Stimulated activated CD8-positive, alpha-beta memory T cell treated with anti-CD3 and anti-CD28 coated beads, Interleukin-15, amount 100 ng/mL, for 1 hour (primary cell): ENCODE measurements at regions not wholly inside any gene's neighbourhood (a gene's known extent, or its start where the extent isn't known, plus 50 kb on each side); places are given as distances from the start of the nearest gene placed in this dataset.
"Not testable (repeated sequence)": the region's sequence is repeated elsewhere in the genome, so short reads cannot be mapped to it uniquely, and the experiment has no call there.

ENCODE experiments used
- DNase-seq: peaks from one replicate; pipeline ENCODE4 v3.0.0-alpha.2; 2020; ENCODE audit warnings: low read depth

GRCh38 chr7:106713452-106713851 lies 52.5 kb upstream of the CCDC71L start:
- DNase-seq = not testable (repeated sequence)

DNA sequence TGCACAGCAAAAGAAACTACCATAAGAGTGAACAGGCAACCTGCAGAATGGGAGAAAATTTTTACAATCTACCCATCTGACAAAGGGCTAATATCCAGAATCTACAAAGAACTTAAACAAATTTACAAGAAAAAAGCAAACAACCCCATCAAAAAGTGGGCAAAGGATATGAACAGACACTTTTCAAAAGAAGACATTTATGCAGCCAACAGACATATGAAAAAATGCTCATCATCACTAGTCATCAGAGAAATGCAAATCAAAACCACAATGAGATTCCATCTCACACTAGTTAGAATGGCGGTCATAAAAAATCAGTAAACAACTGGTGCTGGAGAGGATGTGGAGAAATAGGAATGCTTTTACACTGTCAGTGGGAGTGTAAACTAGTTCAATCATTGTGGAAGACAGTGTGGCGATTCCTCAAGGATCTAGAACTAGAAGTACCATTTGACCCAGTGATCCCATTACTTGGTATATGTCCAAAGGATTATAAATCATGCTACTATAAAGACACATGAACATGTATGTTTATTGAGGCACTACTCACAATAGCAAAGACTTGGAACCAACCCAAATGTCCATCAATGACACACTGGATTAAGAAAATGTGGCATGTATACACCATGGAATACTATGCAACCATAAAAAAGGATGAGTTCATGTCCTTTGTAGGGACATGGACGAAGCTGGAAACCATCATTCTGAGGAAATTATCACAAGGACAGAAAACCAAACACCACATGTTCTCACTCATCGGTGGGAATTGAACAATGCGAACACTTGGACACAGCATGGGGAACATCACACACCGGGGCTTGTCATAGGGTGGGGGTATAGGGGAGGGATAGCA lies 53.9 kb upstream of the CCDC71L start:
- not testable (repeated sequence) for DNase-seq

GRCh38 chr7:106715730-106716129 lies 54.8 kb upstream of the CCDC71L start:
- DNase-seq = no peak

DNA sequence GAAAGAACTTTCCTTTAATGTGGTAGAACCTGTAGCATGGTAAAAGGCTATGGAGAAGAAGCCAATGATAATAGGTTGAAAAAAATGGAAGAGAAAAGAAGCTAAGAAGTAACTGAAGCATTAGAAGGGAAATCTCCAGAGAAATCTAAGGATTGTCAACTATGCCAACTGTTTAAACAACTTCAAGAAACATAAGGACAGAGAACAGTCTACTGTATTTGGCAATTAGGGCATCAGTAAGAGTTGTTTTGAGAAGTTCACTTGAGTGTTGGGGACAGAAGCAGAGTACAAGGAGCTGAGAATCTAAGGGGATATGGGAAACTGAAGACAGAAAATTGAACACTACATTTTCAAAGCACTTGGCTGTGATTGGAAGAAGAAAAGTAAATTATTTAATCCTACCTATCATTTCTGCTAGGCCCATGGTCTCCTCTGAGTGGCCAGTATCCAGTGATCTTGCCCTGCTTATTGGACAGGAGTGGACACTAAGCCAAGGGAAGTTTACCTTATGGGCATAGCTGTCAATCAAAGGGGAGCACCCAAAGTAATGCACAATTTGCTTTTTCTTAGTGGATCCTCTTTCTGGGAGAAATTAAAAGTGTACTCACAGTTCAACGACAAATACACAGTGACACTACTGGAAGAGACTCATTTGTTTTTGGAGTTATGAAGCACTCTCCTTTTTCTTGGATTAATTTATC lies 56.4 kb upstream of the CCDC71L start:
- DNase-seq = no peak

DNA sequence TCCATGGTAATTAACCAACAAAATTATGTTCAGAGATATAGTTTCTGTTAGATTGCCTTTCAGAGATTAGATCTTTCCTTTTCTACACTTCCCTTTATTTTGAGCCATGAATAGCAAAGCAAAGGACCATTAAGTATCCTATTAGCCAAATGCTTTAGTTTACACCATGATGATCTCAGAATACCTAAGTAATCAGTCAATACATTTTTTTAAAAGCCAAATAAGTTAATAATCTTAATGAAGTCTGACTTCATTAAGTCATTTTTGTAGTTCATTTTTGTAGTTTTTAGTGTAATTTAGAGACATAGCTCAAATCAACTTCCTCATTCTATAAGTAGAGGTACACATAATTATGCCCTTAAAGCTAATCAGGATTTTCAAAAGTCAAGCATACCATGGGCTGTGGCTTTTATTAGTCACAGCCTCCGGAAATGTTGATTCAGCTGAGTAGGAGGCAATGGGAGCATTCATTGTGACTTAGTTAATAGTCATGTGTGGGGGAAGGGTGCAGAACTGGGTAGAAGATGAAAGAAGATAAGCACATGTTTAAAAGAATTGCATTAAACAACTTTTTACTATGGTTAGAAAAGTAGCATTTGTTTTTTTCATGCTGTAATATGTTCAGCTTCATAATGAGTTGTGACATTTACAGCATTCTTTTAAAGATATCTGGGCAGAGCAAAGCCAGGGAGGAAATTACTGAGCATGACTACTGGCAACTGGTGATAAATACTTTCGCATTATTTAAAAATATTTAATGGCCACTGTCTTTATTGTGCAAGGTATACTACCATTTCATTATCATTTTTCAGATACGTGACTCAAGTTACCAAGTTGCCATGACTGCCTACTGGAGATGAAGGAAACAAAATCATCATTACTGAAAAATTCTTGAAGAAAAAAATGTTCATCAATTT lies 57.3 kb upstream of the CCDC71L start:
- peak; percentile 56 for DNase-seq

DNA sequence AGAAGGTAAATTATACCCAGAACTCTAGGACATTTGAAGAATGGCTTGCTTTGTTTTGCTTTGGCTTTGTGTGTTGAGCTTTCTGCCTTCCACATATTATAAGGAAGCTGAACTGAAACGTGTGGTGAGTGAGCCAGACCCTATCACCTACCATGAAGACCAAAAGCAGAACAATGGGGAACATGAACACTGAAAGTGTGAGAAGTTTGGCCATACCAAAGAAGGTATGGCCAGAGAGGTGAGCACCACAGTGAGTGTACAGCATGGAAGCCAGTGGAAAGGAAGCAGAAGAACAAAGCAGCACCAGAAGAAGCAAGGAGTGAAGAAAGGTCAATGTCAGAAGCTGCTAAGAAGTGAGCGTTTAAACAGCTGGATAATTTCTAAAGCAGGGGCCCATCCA lies 59.7 kb upstream of the CCDC71L start:
- DNase-seq = no peak

DNA sequence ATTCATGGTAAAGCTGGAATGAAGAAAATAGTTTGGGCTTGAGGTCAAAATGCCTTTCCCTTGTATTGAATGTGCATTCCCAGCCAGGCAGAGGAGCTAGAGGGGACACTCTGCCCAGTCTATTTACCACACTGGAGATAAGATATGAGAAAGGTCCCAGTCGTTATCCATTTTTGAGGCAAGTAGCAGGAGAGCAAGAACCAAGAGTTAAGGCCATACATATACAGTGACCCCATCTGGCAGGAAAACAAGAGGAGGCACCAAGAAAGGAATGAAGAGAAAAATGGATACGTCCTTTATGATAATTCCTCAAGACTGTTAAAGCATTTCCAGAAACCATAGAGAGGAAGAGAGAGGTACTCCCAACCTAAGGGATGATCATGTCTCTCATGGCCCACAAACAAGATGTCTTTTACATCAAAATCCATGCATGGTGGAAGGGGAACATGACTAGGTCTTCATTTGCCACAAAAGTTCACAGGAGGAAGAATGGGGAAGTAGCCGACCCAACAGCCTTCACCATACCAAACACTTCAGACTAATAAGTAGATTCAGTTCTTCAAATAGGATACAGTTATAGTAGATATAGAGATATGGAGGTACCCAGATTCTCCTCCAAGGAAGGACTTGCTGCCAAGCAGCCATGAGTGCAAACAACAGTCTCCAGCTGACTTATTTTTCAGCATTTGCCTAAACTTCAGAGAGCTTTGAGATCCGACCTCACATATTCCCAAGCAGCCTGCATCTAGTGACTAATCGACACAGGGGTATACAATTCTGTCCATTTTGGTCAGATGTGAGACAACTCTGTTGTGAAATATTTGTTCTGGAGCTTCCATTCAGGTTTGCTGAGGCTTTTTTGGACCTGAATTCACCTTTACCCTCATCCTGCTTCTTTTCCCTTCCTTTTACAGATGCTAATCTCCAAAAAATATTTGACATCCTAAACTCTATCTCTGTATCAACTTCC lies 61.1 kb upstream of the CCDC71L start:
- no peak for DNase-seq

GRCh38 chr7:106723398-106723797 lies 62.4 kb upstream of the CCDC71L start:
- no peak for DNase-seq

DNA sequence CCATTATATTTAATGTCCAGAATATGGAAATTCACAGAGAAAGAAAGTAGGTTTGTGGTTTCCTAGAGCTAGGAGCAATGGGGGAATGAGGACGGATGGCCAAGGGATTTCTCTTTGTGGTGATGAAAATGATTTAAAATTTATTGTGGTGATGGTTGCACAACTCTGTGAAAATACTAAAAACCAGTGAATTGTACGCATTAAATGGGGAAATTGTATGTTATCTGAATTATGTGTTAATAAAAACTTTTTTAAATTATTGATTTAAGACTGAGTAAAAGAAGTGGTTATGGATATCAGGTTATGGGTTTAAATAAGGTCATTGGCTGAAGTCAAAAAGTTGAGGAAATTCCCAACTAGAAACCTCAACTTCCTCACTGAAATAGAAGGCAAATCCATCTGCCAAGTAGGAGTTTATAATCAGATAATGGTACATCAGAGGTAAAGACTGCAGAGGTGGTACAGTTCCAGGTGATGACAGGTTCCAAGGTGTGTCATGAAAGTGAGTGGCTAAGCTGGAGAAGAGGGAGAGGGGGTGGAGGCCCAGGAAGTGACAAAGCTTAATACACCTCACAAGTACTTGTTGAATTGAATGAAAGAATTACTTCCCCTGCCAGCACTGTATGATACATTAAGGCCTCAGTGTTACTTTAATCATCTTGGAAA lies 68.9 kb upstream of the CCDC71L start:
- DNase-seq = no peak

- no peak for DNase-seq
Observed at GRCh38 chr7:106731187-106731586, 70.2 kb upstream of the CCDC71L start.

DNA sequence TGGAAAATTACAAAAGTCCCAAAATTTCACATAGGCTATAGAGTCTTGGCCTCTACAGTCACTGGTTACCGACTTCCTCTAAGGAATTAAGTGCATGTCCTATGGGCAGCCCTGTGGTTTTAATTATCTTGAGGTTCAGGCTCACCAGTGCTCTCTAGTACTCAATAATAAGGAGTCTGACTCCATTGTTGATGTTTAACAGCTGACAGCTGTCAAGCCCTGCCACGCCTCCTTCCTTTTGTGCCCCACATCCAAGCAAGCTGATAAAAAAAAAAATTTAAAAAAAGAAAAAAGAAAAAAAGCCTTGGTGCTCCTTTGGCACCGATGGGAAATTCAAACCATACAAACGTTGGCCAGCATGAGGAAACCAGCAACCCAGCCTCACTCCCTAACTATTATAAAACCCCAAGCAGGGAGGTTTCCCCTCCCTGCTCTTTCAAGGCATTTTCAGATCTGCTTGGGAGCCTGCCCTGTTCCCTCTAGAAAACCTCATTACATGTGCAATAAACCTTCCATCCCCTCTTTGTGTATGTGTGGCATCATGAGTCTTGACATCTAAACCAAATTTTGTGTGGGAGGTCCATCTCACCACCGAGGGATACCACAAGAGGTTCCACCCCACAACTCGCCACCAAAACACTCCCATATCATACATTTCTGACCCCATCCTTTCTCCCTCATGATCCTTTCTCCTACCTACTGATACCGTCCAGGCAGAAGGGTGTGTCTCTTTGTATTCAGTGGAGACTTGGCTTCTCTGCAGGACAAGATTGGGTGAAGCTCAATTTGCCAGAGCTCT lies 70.9 kb upstream of the CCDC71L start:
- DNase-seq = no peak

GRCh38 chr7:106735637-106736036 lies 74.7 kb upstream of the CCDC71L start:
- no peak for DNase-seq

DNA sequence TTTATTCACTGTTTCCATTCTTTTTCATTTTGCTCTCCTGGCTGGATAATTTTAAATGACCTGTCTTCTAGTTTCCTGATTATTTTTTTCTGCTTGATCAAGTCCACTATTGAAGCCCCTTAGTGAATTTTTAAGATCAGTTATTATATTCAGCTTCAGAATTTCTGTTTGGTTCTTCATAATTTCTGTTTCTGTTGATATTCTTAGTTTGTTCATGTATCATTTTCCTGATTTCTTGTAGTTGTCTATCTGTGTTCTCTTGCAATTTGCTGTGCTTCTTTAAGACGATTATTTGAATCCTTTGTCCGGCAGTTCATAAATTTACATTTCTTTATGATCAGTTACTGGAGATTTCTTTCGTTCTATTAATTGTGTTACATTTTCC lies 75.2 kb upstream of the CCDC71L start:
- no peak for DNase-seq

DNA sequence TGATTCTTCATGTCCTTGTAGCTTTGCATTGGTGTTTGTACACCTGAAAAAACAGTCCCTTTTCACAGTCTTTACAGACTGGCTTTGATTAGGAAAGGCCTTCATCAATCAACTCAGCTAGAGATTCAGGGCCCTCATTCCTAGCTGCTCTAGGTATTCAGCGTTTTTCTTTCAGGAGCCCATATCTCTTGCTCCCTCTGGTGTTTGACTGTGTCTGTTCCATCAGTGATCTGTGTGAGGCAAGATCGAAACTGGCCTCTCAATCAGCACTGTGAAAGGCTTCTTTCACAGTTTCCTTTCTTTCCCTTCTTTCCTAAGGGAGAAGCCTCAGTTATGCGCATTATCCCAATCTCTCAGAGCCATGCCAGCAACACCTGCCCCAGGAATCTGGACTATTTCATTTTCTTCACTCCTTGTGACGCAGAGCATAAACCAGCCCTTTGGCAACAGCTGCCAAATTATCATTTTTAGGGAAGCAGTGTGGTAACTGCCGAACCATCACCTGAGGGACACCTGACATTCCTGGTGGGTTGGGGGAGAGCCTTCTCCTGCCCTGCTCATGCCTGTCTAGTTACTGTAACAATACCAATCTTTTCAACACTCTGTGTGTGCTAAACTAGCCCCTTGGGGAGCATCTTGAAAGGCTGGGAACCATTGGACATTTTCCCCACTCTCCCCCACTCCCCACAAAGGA lies 75.7 kb upstream of the CCDC71L start:
- no peak for DNase-seq

DNA sequence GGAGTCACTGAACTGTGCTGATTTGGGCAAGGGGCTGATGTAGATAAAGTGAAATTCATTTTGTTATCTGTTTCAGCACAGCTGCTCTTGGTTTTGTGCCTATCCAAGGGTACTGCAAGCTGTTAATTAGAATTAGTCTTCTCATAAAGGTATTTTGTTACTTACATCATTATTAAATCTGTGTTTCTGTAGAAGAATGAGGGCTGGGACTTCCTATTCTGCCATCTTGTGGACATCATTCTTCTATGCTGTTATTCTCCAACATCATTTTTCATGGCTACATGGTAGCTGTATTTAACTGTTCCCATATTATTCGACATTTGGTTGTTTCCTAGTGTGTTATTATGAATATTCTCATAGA lies 76.2 kb upstream of the CCDC71L start:
- DNase-seq = no peak

DNA sequence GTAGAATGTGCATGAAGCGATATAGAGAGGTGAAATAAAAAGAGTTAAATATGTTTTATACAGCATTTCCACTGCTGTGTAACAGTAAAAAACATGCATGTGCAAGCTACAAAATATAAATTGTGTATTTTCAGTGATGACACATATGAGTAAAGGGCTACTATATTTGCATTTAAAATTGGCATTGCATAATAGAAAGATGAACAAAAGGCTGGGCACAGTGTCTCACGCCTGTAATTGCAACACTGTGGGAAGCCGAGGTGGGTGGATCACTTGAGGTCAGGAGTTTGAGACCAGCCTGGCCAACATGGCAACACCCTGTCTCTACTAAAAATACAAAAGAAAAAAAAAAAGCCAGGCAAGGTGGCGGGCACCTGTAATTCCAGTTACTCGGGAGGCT lies 79.8 kb upstream of the CCDC71L start:
- DNase-seq = no peak

GRCh38 chr7:106744563-106745091 lies 83.7 kb upstream of the CCDC71L start:
- DNase-seq = no peak

DNA sequence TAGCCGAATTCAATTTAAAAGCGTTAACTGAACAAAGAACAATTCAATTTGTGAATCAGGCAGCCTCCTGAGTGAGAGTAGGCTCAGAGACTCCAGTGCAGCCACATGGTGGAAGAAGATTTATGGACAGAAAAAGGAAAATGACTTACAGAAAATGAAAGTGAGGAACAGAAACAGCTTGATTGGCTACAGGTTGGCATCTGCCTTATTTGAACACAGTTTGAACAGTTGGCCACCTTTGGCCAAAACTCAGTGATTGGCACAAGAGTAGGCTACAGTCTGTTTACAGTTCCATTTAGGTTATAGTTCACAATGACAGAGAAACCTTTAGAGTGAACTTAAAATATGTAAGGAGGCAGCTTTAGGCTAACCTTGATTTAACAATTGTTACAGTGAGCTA lies 86.3 kb upstream of the CCDC71L start:
- DNase-seq = not testable (repeated sequence)

DNA sequence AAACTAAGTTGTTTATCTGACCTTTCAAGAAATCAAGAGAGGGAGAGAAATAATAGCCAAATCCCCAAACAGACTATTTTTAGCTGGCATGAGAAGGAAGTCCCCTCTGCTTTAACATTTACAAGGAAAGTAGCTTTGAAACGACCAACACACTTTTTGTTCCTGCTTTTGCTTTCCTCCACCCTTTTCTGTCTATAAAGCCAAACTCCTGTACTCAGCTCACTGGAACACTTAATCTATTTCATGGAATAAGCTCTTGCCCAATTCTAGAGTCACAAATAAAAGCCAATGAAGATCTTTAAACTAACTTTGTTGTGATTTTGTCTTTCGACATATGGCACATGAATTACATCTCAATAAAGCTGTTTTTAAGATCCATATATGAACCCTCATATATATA lies 86.8 kb upstream of the CCDC71L start:
- no peak for DNase-seq
